ENCODE measurements at regions not wholly inside any gene's neighbourhood (a gene's known extent, or its start where the extent isn't known, plus 50 kb on each side); places are given as distances from the start of the nearest gene placed in this dataset.

- TF ChIP-seq CTCF (IDR thresholded peaks at IDR 0.05; ENCODE audit: extremely low read depth in 1 of 2, insufficient read depth in 1 of 2, low read depth in 1 of 2, low read length in 2 of 2) (no peak), POLR2A (IDR thresholded peaks at IDR 0.05; ENCODE audit: low read depth, low read length) (no peak), MAX (IDR thresholded peaks at IDR 0.05; ENCODE audit: insufficient read depth, insufficient read length) (no peak)
These were observed 320.3 kb downstream of the SUCLA2 start for GRCh38 chr13:47680748-47681147.
